Endodermal cell (in vitro differentiated cells): ENCODE measurements at regions not wholly inside any gene's neighbourhood (a gene's known extent, or its start where the extent isn't known, plus 50 kb on each side); places are given as distances from the start of the nearest gene placed in this dataset.
A peak's percentile ranks its signal among the peaks of the same experiment; 100 is the strongest.

Experiments used
- DNase-seq: peaks from one replicate; pipeline ENCODE4 v3.0.0-alpha.2; 2017
- H3K27ac ChIP-seq: 2 replicates; pipeline ENCODE4 v1.5.1; 2013; ENCODE audit warnings: mild to moderate bottlenecking, low read depth, low read length, moderate library complexity
- H3K27me3 ChIP-seq: 2 replicates; pipeline ENCODE4 v1.6.1; 2013; ENCODE audit warnings: mild to moderate bottlenecking, low read length, moderate library complexity; ENCODE audit not compliant: insufficient read depth, control insufficient read depth, poor library complexity, severe bottlenecking
- H3K36me3 ChIP-seq: 2 replicates; pipeline ENCODE4 v1.7.0; 2013; ENCODE audit warnings: mild to moderate bottlenecking, low read length, moderate library complexity; ENCODE audit not compliant: control insufficient read depth, insufficient read depth
- H3K4me1 ChIP-seq: one replicate; pipeline ENCODE4 v1.7.0; 2013; ENCODE audit warnings: low read length; ENCODE audit not compliant: control insufficient read depth, insufficient read depth
- H3K4me3 ChIP-seq: 2 replicates; pipeline ENCODE4 v1.5.1; 2013; ENCODE audit warnings: mild to moderate bottlenecking, low read length, moderate library complexity
- H3K9ac ChIP-seq: 2 replicates; pipeline ENCODE4 v1.6.1; 2013; ENCODE audit warnings: mild to moderate bottlenecking, low read length, moderate library complexity; ENCODE audit not compliant: poor library complexity, severe bottlenecking; ENCODE audit errors: extremely low read depth
- H3K9me3 ChIP-seq: 2 replicates; pipeline ENCODE4 v1.6.1; 2013; ENCODE audit warnings: mild to moderate bottlenecking, low read length, moderate library complexity; ENCODE audit not compliant: control insufficient read depth
- H3K27ac Mint-ChIP-seq: 2 replicates; pipeline ENCODE4 v1.8.0; 2020; ENCODE audit warnings: mixed read lengths
- H3K27me3 Mint-ChIP-seq: 2 replicates; pipeline ENCODE4 v1.8.0; 2021; ENCODE audit warnings: mild to moderate bottlenecking, mixed read lengths; ENCODE audit not compliant: insufficient read depth
- H3K36me3 Mint-ChIP-seq: 2 replicates; pipeline ENCODE4 v1.8.0; 2020; ENCODE audit warnings: low read depth, mixed read lengths
- H3K4me1 Mint-ChIP-seq: 2 replicates; pipeline ENCODE4 v1.8.0; 2020; ENCODE audit warnings: mixed read lengths
- H3K4me3 Mint-ChIP-seq: 2 replicates; pipeline ENCODE4 v1.8.0; 2020; ENCODE audit warnings: mild to moderate bottlenecking, moderate library complexity, mixed read lengths
- H3K9me3 Mint-ChIP-seq: 2 replicates; pipeline ENCODE4 v1.8.0; 2020; ENCODE audit warnings: mild to moderate bottlenecking, mixed read lengths
- CTCF ChIP-seq: fragments of 200-600 bp; sonication (generic); conservative IDR thresholded peaks from 2 replicates; pipeline ENCODE4 v1.5.0; 2021; ENCODE audit warnings: antibody characterized with exemption, mild to moderate bottlenecking
- WGBS, 2 experiments: methylation state at CpG; one replicate each; pipeline versions ENCODE4 v1.1.5 to v1.1.7; 2013; ENCODE audit warnings: missing lambda C conversion rate in 2 of 2, mixed read lengths in 1 of 2; ENCODE audit not compliant: insufficient coverage in 1 of 2, insufficient read length in 1 of 2; 5-methylcytosine and 5-hydroxymethylcytosine counted together

- peaks cover 21% of the 10 kb centered on the region for H3K27me3 Mint-ChIP-seq
- H3K27ac ChIP-seq, result no peak overlapping the region
- H3K4me1 Mint-ChIP-seq, result peaks cover 21% of the 10 kb centered on the region
- H3K4me3 ChIP-seq, result no peak overlapping the region
- no peaks in the 10 kb centered on the region for H3K36me3 ChIP-seq
- H3K9me3 ChIP-seq, result no peaks in the 10 kb centered on the region
- H3K27ac Mint-ChIP-seq, result no peak overlapping the region
- no peak overlapping the region for H3K4me3 Mint-ChIP-seq
- no peak for TF ChIP-seq CTCF
- WGBS, 2 experiments, result 85 to 91% methylated on average over 5 of the region's 5 CpGs
- no peaks in the 10 kb centered on the region for H3K36me3 Mint-ChIP-seq
- no peak overlapping the region for H3K9ac ChIP-seq
- DNase-seq, result no peak
- no peaks in the 10 kb centered on the region for H3K4me1 ChIP-seq
- no peaks in the 10 kb centered on the region for H3K27me3 ChIP-seq
- no peaks in the 10 kb centered on the region for H3K9me3 Mint-ChIP-seq
These were observed 233.4 kb downstream of the SPTSSA start for GRCh38 chr14:34228650-34228976.

GRCh38 chr14:34227834-34228649, 234.0 kb downstream of the SPTSSA start:
- peak; percentile 94 for TF ChIP-seq CTCF
- H3K9ac ChIP-seq, result no peak overlapping the region
- H3K9me3 ChIP-seq, result no peaks in the 10 kb centered on the region
- WGBS, 2 experiments, result 36 to 41% methylated on average over 18 to 22 of the region's 22 CpGs
- H3K36me3 ChIP-seq, result no peaks in the 10 kb centered on the region
- Mint-ChIP-seq H3K4me3 (no peak overlapping the region), H3K9me3 (no peaks in the 10 kb centered on the region), H3K27ac (no peak overlapping the region), H3K4me1 (peaks cover 26% of the 10 kb centered on the region), H3K27me3 (peaks cover 17% of the 10 kb centered on the region), H3K36me3 (no peaks in the 10 kb centered on the region)
- no peak overlapping the region for H3K4me3 ChIP-seq
- peak; percentile 90 for DNase-seq
- H3K27me3 ChIP-seq, result no peaks in the 10 kb centered on the region
- no peak overlapping the region for H3K27ac ChIP-seq
- H3K4me1 ChIP-seq, result peaks cover 4% of the 10 kb centered on the region

DNA sequence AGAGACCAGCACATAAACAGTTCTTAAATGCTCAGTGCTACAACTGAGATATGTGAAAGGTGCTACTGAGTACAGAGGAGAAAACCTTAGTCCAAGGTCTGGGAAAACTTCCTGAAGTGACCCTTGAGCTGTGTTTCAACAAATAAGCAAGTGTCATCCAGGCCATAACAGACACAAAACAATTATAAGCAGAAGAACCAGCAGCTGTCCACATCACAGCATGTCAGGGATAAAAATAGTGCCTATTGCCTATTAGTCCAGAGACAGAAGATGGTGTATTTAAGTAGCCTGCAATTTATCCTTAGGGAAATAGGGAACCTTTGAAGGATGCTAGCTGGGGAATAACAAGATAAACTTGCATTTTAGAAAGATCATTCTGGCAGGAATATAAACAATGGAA, 237.8 kb downstream of the SPTSSA start:
- Histone ChIP-seq H3K27ac (no peak overlapping the region), H3K9me3 (no peaks in the 10 kb centered on the region), H3K4me3 (no peak overlapping the region), H3K9ac (no peak overlapping the region), H3K4me1 (peaks cover 10% of the 10 kb centered on the region), H3K27me3 (no peaks in the 10 kb centered on the region), H3K36me3 (no peaks in the 10 kb centered on the region)
- TF ChIP-seq CTCF, result no peak
- Mint-ChIP-seq H3K27ac (no peak overlapping the region), H3K9me3 (no peaks in the 10 kb centered on the region), H3K4me1 (peaks cover 35% of the 10 kb centered on the region), H3K27me3 (peaks cover 10% of the 10 kb centered on the region), H3K36me3 (no peaks in the 10 kb centered on the region), H3K4me3 (no peak overlapping the region)
- DNase-seq, result no peak
